Neural cell (in vitro differentiated cells): ENCODE measurements at regions not wholly inside any gene's neighbourhood (a gene's known extent, or its start where the extent isn't known, plus 50 kb on each side); places are given as distances from the start of the nearest gene placed in this dataset.

ENCODE experiments used
- H2AFZ ChIP-seq: fragments of 200-600, 300-800 bp; sonication (generic), shearing (Covaris generic); 2 replicates; pipeline ENCODE4 v1.6.0; 2014; ENCODE audit warnings: low read depth, mild to moderate bottlenecking, antibody characterized with exemption, low read length, moderate library complexity
- H3F3A ChIP-seq: fragments of 200-600 bp; shearing (Covaris generic); 2 replicates; pipeline ENCODE4 v1.6.1; 2016; ENCODE audit warnings: mild to moderate bottlenecking, moderate library complexity, mixed read lengths, antibody characterized with exemption, low read length; ENCODE audit not compliant: insufficient read depth, poor library complexity, severe bottlenecking
- H3K27ac ChIP-seq: fragments of 200-600, 300-800 bp; sonication (generic), shearing (Covaris generic); 2 replicates; pipeline ENCODE4 v1.5.1; 2014; ENCODE audit warnings: mild to moderate bottlenecking, low read length, moderate library complexity
- H3K27me3 ChIP-seq: fragments of 300-800, 200-600 bp; sonication (generic), shearing (Covaris generic); 2 replicates; pipeline ENCODE4 v1.6.0; 2014; ENCODE audit warnings: mild to moderate bottlenecking, low read depth, low read length, moderate library complexity; ENCODE audit not compliant: insufficient read depth
- H3K36me3 ChIP-seq: fragments of 300-800, 200-600 bp; sonication (generic), shearing (Covaris generic); 2 replicates; pipeline ENCODE4 v1.5.1; 2014; ENCODE audit warnings: mild to moderate bottlenecking, antibody characterized with exemption, low read length, moderate library complexity; ENCODE audit not compliant: insufficient read depth
- H3K4me2 ChIP-seq: fragments of 300-800, 200-600 bp; sonication (generic), shearing (Covaris generic); 2 replicates; pipeline ENCODE4 v1.6.0; 2014; ENCODE audit warnings: mild to moderate bottlenecking, low read length
- H3K4me3 ChIP-seq: fragments of 300-800, 200-600 bp; sonication (generic), shearing (Covaris generic); 2 replicates; pipeline ENCODE4 v1.5.1; 2014; ENCODE audit warnings: mild to moderate bottlenecking, low read length, moderate library complexity
- H3K79me2 ChIP-seq: fragments of 200-600 bp; shearing (Covaris generic); replicated peaks from 2 replicates; pipeline ENCODE4 v1.6.0; 2014; ENCODE audit warnings: mild to moderate bottlenecking, low read length, moderate library complexity; ENCODE audit not compliant: insufficient read depth
- H3K9ac ChIP-seq: fragments of 300-800, 200-600 bp; sonication (generic), shearing (Covaris generic); 2 replicates; pipeline ENCODE4 v1.6.1; 2016; ENCODE audit warnings: mild to moderate bottlenecking, low read length, mixed read lengths
- H3K9me2 ChIP-seq: fragments of 200-600 bp; shearing (Covaris generic); 2 replicates; pipeline ENCODE4 v1.6.1; 2016; ENCODE audit warnings: mild to moderate bottlenecking, low read length, mixed read lengths; ENCODE audit not compliant: insufficient read depth
- H3K9me3 ChIP-seq: fragments of 200-600, 300-800 bp; sonication (generic), shearing (Covaris generic); 2 replicates; pipeline ENCODE4 v1.6.1; 2016; ENCODE audit warnings: mild to moderate bottlenecking, mixed run types, low read length, moderate library complexity, mixed read lengths
- H4K20me1 ChIP-seq: fragments of 200-600 bp; shearing (Covaris generic); 2 replicates; pipeline ENCODE4 v1.6.1; 2016; ENCODE audit warnings: mild to moderate bottlenecking, mixed run types; ENCODE audit not compliant: insufficient read depth
- EP300 ChIP-seq: fragments of 450-650 bp; conservative IDR thresholded peaks from 2 replicates; pipeline ENCODE4 v1.6.1; 2014; ENCODE audit warnings: antibody characterized with exemption, mild to moderate bottlenecking, moderate library complexity; ENCODE audit not compliant: poor library complexity, severe bottlenecking
- EZH2 ChIP-seq: fragments of 200-600, 300-800 bp; shearing (Covaris generic), sonication (generic); IDR thresholded peaks from 2 replicates; pipeline ENCODE4 v1.6.1; 2014; ENCODE audit warnings: antibody characterized with exemption, low read length, borderline replicate concordance, mild to moderate bottlenecking; ENCODE audit not compliant: insufficient read depth, poor library complexity, severe bottlenecking
- MXI1 ChIP-seq: fragments of 450-650 bp; conservative IDR thresholded peaks from 2 replicates; pipeline ENCODE4 v1.6.1; 2014; ENCODE audit warnings: antibody characterized with exemption, mild to moderate bottlenecking; ENCODE audit not compliant: poor library complexity, severe bottlenecking
- POLR2AphosphoS5 ChIP-seq: IDR thresholded peaks from 2 replicates; pipeline ENCODE4 v1.6.1; 2012
- RAD21 ChIP-seq: fragments of 450-650 bp; conservative IDR thresholded peaks from 2 replicates; pipeline ENCODE4 v1.6.1; 2014; ENCODE audit warnings: antibody characterized with exemption, mild to moderate bottlenecking, moderate library complexity
- SMC3 ChIP-seq: fragments of 450-650 bp; conservative IDR thresholded peaks from 2 replicates; pipeline ENCODE4 v1.6.1; 2014; ENCODE audit warnings: antibody characterized with exemption, mild to moderate bottlenecking, moderate library complexity; ENCODE audit not compliant: poor library complexity
- TAF1 ChIP-seq: IDR thresholded peaks from 2 replicates; pipeline ENCODE4 v1.6.1; 2012; ENCODE audit warnings: low read depth
- TF ChIP-seq, protein P1 (sequence below): IDR thresholded peaks from 2 replicates; pipeline ENCODE4 v1.6.1; 2012; ENCODE audit warnings: borderline replicate concordance

- Histone ChIP-seq H3K9ac (no peak overlapping the region), H4K20me1 (no peaks in the 10 kb centered on the region), H2AFZ (no peak overlapping the region), H3F3A (no peaks in the 10 kb centered on the region), H3K27me3 (peaks cover 10% of the 10 kb centered on the region), H3K9me3 (no peaks in the 10 kb centered on the region), H3K36me3 (no peaks in the 10 kb centered on the region), H3K27ac (no peak overlapping the region), H3K4me3 (no peak overlapping the region), H3K4me2 (no peak overlapping the region), H3K9me2 (no peaks in the 10 kb centered on the region), H3K79me2 (no peaks in the 10 kb centered on the region)
- TF ChIP-seq SMC3: no peak
- no peak for TF ChIP-seq EP300
- TF ChIP-seq RAD21: no peak
- TF ChIP-seq EZH2: no peak
Measured at GRCh38 chr2:176558574-176559140, 289.4 kb downstream of the MTX2 start.

GRCh38 chr2:176560296-176560695, 291.1 kb downstream of the MTX2 start:
- H3K36me3 ChIP-seq: no peaks in the 10 kb centered on the region
- H3K79me2 ChIP-seq: no peaks in the 10 kb centered on the region
- no peaks in the 10 kb centered on the region for H4K20me1 ChIP-seq
- no peaks in the 10 kb centered on the region for H3K9me2 ChIP-seq
- H3K27ac ChIP-seq: no peak overlapping the region
- peaks cover 10% of the 10 kb centered on the region for H3K27me3 ChIP-seq
- no peak for TF ChIP-seq RAD21
- H3K4me3 ChIP-seq: no peak overlapping the region
- H3K9me3 ChIP-seq: no peaks in the 10 kb centered on the region
- H2AFZ ChIP-seq: no peak overlapping the region
- no peak overlapping the region for H3K4me2 ChIP-seq
- H3K9ac ChIP-seq: no peak overlapping the region
- H3F3A ChIP-seq: no peaks in the 10 kb centered on the region

- peaks cover 1% of the 10 kb centered on the region for H3K27me3 ChIP-seq
- H3K36me3 ChIP-seq: no peaks in the 10 kb centered on the region
- peak overlapping the region; percentile 12 for H3K4me3 ChIP-seq
- TF ChIP-seq RAD21 (no peak), TAF1 (no peak), SMC3 (no peak), MXI1 (no peak), POLR2AphosphoS5 (no peak), EZH2 (no peak), EP300 (no peak)
- TF ChIP-seq, protein P1, sequence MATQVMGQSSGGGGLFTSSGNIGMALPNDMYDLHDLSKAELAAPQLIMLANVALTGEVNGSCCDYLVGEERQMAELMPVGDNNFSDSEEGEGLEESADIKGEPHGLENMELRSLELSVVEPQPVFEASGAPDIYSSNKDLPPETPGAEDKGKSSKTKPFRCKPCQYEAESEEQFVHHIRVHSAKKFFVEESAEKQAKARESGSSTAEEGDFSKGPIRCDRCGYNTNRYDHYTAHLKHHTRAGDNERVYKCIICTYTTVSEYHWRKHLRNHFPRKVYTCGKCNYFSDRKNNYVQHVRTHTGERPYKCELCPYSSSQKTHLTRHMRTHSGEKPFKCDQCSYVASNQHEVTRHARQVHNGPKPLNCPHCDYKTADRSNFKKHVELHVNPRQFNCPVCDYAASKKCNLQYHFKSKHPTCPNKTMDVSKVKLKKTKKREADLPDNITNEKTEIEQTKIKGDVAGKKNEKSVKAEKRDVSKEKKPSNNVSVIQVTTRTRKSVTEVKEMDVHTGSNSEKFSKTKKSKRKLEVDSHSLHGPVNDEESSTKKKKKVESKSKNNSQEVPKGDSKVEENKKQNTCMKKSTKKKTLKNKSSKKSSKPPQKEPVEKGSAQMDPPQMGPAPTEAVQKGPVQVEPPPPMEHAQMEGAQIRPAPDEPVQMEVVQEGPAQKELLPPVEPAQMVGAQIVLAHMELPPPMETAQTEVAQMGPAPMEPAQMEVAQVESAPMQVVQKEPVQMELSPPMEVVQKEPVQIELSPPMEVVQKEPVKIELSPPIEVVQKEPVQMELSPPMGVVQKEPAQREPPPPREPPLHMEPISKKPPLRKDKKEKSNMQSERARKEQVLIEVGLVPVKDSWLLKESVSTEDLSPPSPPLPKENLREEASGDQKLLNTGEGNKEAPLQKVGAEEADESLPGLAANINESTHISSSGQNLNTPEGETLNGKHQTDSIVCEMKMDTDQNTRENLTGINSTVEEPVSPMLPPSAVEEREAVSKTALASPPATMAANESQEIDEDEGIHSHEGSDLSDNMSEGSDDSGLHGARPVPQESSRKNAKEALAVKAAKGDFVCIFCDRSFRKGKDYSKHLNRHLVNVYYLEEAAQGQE: no peak
- H4K20me1 ChIP-seq: no peaks in the 10 kb centered on the region
- H3K4me2 ChIP-seq: no peak overlapping the region
- H3K9me2 ChIP-seq: no peaks in the 10 kb centered on the region
- no peaks in the 10 kb centered on the region for H3K79me2 ChIP-seq
- H3K27ac ChIP-seq: peak overlapping the region; percentile 40
- H3K9me3 ChIP-seq: no peaks in the 10 kb centered on the region
- H3F3A ChIP-seq: no peaks in the 10 kb centered on the region
- H2AFZ ChIP-seq: no peak overlapping the region
- no peak overlapping the region for H3K9ac ChIP-seq
Measured at GRCh38 chr2:176561706-176562105, 292.5 kb downstream of the MTX2 start.
